ENCODE measurements at regions not wholly inside any gene's neighbourhood (a gene's known extent, or its start where the extent isn't known, plus 50 kb on each side); places are given as distances from the start of the nearest gene placed in this dataset.
"Not testable (repeated sequence)": the region's sequence is repeated elsewhere in the genome, so short reads cannot be mapped to it uniquely, and the experiment has no call there.

GRCh38 chr2:107747964-107748583 is 78.6 kb upstream of the RGPD4 start:
- no peak for DNase-seq (ENCODE audit: low spot score)
- no peak overlapping the region for H3K27ac ChIP-seq
- TF ChIP-seq CTCF (IDR thresholded peaks at IDR 0.05): no peak

GRCh38 chr2:107751936-107752335 is 74.8 kb upstream of the RGPD4 start:
- Histone ChIP-seq H3K4me3 (no peak overlapping the region), H3K27ac (no peak overlapping the region)
- no peak for DNase-seq (ENCODE audit: low spot score)
- no peak for TF ChIP-seq CTCF (IDR thresholded peaks at IDR 0.05)

More at GRCh38 chr2:107747964-107748583, 78.6 kb upstream of the RGPD4 start:
- H3K4me3 ChIP-seq: no peak overlapping the region

GRCh38 chr2:107753806-107754205 is 72.9 kb upstream of the RGPD4 start:
- H3K4me3 ChIP-seq; H3K27ac ChIP-seq; DNase-seq (ENCODE audit: low spot score): not testable (repeated sequence)

DNA sequence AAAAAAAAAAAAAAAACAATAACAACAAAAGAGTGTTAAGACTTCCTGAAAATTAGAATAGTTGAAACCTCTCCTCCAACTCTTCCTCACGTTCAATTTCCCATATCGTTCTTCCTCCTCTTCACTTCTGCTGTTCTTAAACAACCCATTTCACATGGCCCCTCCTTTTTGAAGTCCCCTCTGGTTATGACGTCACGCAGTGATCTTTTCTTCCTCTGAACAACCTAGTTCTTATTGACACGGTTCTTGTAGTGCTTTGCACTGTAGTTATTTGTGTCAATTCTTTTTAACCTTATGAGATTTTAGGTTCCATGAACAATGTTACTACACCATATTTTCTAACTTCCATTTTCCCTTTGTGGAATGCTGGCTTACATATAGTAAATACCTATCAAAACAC is 69.5 kb upstream of the RGPD4 start:
- Histone ChIP-seq H3K27ac (no peak overlapping the region), H3K4me3 (no peak overlapping the region)
- TF ChIP-seq CTCF (IDR thresholded peaks at IDR 0.05): no peak
- DNase-seq (ENCODE audit: low spot score): no peak

GRCh38 chr2:107760620-107761364 is 65.9 kb upstream of the RGPD4 start:
- Histone ChIP-seq H3K4me3 (no peak overlapping the region), H3K27ac (no peak overlapping the region)
- no peak for TF ChIP-seq CTCF (IDR thresholded peaks at IDR 0.05)
- no peak for DNase-seq (ENCODE audit: low spot score)

GRCh38 chr2:107772353-107772752 is 54.3 kb upstream of the RGPD4 start:
- H3K4me3 ChIP-seq: no peak overlapping the region
- DNase-seq (ENCODE audit: low spot score): no peak
- no peak overlapping the region for H3K27ac ChIP-seq
- no peak for TF ChIP-seq CTCF (IDR thresholded peaks at IDR 0.05)

DNA sequence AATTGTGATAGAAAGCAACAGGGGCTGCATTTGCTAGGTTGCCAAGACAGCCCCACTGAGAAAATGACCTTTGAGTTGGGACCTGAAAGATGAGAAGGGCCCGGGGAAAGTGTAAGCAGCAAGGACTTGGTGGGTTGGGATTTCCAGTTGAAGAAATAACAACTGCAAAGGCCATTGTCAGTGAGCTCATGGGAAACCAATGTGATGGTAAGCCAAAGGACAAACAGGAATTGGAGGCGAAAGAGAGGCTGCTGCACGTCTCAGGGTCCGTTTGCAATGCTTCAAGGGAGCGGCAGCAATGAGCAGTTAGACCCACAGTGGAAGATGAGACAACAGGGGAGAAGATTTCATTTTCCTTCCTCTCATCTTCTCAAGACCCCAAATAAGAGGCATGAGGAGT is 51.5 kb upstream of the RGPD4 start:
- TF ChIP-seq CTCF (IDR thresholded peaks at IDR 0.05): no peak
- Histone ChIP-seq H3K27ac (no peak overlapping the region), H3K4me3 (no peak overlapping the region)
- DNase-seq (ENCODE audit: low spot score): no peak
